Tibial artery (tissue), 4 donors: ENCODE measurements at regions not wholly inside any gene's neighbourhood (a gene's known extent, or its start where the extent isn't known, plus 50 kb on each side); places are given as distances from the start of the nearest gene placed in this dataset.
"Not testable (repeated sequence)": the region's sequence is repeated elsewhere in the genome, so short reads cannot be mapped to it uniquely, and the experiment has no call there.

Source experiments
- DNase-seq, 2 donors: peaks; one replicate each; pipeline ENCODE4 v3.0.0-alpha.2; 2019
- H3K27ac ChIP-seq, 2 donors: fragments of 200-600 bp; sonication (generic) in 1 of 2; 1 replicate in 1 of 2; 2 replicates in 1 of 2; pipeline ENCODE4 v1.5.1; 2018 to 2019; ENCODE audit warnings: mild to moderate bottlenecking in 1 of 2
- H3K27me3 ChIP-seq, 2 donors: fragments of 200-600 bp; sonication (generic) in 1 of 2; one replicate each; pipeline versions ENCODE4 v1.5.1 to v1.6.0; 2016 to 2019
- H3K36me3 ChIP-seq, 3 donors: fragments of 200-600 bp; sonication (generic) in 2 of 3; one replicate each; pipeline ENCODE4 v1.5.1; 2016 to 2019; ENCODE audit warnings: mild to moderate bottlenecking in 2 of 3
- H3K4me1 ChIP-seq, 4 donors: fragments of 200-600 bp; sonication (generic) in 2 of 4; 1 replicate in 3 of 4; 2 replicates in 1 of 4; pipeline ENCODE4 v1.5.1; 2016 to 2019
- H3K4me3 ChIP-seq, 2 donors: fragments of 200-600 bp; sonication (generic) in 1 of 2; 1 replicate in 1 of 2; 2 replicates in 1 of 2; pipeline ENCODE4 v1.5.1; 2018 to 2019; ENCODE audit warnings: mild to moderate bottlenecking in 2 of 2
- H3K9me3 ChIP-seq, 3 donors: fragments of 200-600 bp; sonication (generic) in 1 of 3; one replicate each; pipeline ENCODE4 v1.5.1; 2016 to 2019
- CTCF ChIP-seq, 2 experiments: fragments of 200-600 bp in 1 of 2; fragments of 450-650 bp in 1 of 2; IDR thresholded peaks; one replicate each; pipeline ENCODE4 v1.5.1; 2017 to 2019; ENCODE audit warnings: antibody characterized with exemption in 2 of 2, mild to moderate bottlenecking in 1 of 2, moderate library complexity in 1 of 2
- intact Hi-C: fragments of 100-400 bp; cut with DNase I; formaldehyde crosslinking; loops from one replicate; pipeline ENCODE4 v1.15.0; 2023; ENCODE audit warnings: low total_unique reads

GRCh38 chr10:6711408-6711841, 131.3 kb upstream of the PRKCQ start:
- intact Hi-C loops: no loop called here
- Histone ChIP-seq H3K4me1 (no peaks in the 10 kb centered on the region), H3K9me3 (no peaks in the 10 kb centered on the region), H3K27ac (no peak overlapping the region), H3K27me3 (no peaks in the 10 kb centered on the region), H3K36me3 (no peaks in the 10 kb centered on the region), H3K4me3 (no peak overlapping the region)
- TF ChIP-seq CTCF (IDR thresholded peaks at IDR 0.05): no peak
- no peak for DNase-seq

GRCh38 chr10:6707352-6707751, 127.3 kb upstream of the PRKCQ start:
- H3K9me3 ChIP-seq: no peaks in the 10 kb centered on the region
- no peak overlapping the region for H3K4me3 ChIP-seq
- no peaks in the 10 kb centered on the region for H3K36me3 ChIP-seq
- no peak for DNase-seq
- H3K4me1 ChIP-seq: no peaks in the 10 kb centered on the region
- H3K27ac ChIP-seq: no peak overlapping the region
- intact Hi-C loops: no loop called here
- H3K27me3 ChIP-seq: no peaks in the 10 kb centered on the region
- no peak for TF ChIP-seq CTCF (IDR thresholded peaks at IDR 0.05)

- H3K4me3 ChIP-seq: no peak overlapping the region
- H3K27ac ChIP-seq: no peak overlapping the region
- H3K36me3 ChIP-seq: no peaks in the 10 kb centered on the region
- H3K4me1 ChIP-seq: no peaks in the 10 kb centered on the region
- no peaks in the 10 kb centered on the region for H3K27me3 ChIP-seq
- no peaks in the 10 kb centered on the region for H3K9me3 ChIP-seq
- TF ChIP-seq CTCF (IDR thresholded peaks at IDR 0.05): no peak
- no peak for DNase-seq
- intact Hi-C loops: no loop called here
Measured at GRCh38 chr10:6706725-6707124, 126.6 kb upstream of the PRKCQ start.

- H3K36me3 ChIP-seq: no peaks in the 10 kb centered on the region
- no peak for DNase-seq
- no peaks in the 10 kb centered on the region for H3K27me3 ChIP-seq
- H3K9me3 ChIP-seq: no peaks in the 10 kb centered on the region
- no peak overlapping the region for H3K4me3 ChIP-seq
- H3K4me1 ChIP-seq: no peaks in the 10 kb centered on the region
- no peak overlapping the region for H3K27ac ChIP-seq
- no peak for TF ChIP-seq CTCF (IDR thresholded peaks at IDR 0.05)
- intact Hi-C loops: no loop called here
Measured at GRCh38 chr10:6704896-6705295, 124.8 kb upstream of the PRKCQ start.

GRCh38 chr10:6702833-6703232, 122.8 kb upstream of the PRKCQ start:
- H3K36me3 ChIP-seq, H3K27me3 ChIP-seq, H3K4me3 ChIP-seq, H3K9me3 ChIP-seq, H3K27ac ChIP-seq, DNase-seq, H3K4me1 ChIP-seq, intact Hi-C loops: not testable (repeated sequence)

- intact Hi-C loops: no loop called here
- Histone ChIP-seq H3K36me3 (no peaks in the 10 kb centered on the region), H3K4me3 (no peak overlapping the region), H3K27me3 (no peaks in the 10 kb centered on the region), H3K27ac (no peak overlapping the region), H3K9me3 (no peaks in the 10 kb centered on the region), H3K4me1 (no peaks in the 10 kb centered on the region)
- TF ChIP-seq CTCF (IDR thresholded peaks at IDR 0.05): no peak
- no peak for DNase-seq
Measured at GRCh38 chr10:6702030-6702429, 122.0 kb upstream of the PRKCQ start.
